Dedifferentiated amniotic fluid mesenchymal stem cell (primary cell): ENCODE measurements at regions not wholly inside any gene's neighbourhood (a gene's known extent, or its start where the extent isn't known, plus 50 kb on each side); places are given as distances from the start of the nearest gene placed in this dataset.
A peak's percentile ranks its signal among the peaks of the same experiment; 100 is the strongest.

Source experiments
- DNase-seq: peaks from one replicate; pipeline ENCODE4 v3.0.0-alpha.2; 2016; ENCODE audit errors: extremely low spot score

DNA sequence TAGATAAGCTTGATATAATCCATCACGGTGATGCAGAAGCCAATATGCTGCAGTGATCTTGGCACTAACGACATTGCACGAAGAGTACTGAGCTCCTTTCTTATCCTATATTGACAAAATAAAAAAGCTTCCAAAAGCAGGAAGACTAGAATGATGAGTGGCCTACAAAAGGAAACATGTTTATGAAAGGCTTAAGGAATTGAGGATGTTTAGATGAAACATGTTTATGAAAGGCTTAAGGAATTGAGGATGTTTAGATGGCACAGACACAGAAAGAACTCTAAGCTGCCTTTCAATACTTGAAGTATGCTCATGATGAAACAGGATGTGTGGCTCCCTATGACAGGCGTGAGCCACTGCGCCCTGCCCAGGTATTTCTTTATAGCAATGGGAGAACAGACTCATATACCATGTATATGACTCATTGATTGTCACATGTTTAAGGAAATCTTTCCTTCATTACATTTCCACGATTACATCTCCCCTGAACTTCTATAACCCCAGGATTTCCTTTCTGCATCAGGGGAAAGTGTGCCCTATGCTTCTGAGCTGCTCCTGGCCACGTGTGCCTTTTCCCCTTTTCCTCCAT, 690.8 kb upstream of the ARGLU1 start:
- DNase-seq, result peak; percentile 31

DNA sequence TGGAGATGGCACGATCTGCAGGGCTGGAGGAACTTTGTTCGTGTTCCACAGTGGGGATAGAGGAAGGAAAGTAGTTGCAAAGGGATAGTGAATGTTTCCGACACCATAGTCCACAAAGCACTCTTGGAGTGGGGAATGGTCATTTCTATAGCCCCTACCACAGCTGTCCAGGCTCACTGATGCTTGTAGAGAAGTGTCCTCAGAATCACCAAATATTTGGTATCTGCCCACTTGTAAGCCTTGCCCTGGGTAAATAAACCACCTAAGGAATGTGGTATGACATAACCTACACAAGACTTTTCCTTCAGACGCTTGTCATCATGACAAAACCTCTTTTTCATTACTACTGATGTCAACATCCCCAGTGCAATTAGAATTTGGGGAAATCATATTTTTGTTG, 686.5 kb upstream of the ARGLU1 start:
- DNase-seq, result no peak

DNA sequence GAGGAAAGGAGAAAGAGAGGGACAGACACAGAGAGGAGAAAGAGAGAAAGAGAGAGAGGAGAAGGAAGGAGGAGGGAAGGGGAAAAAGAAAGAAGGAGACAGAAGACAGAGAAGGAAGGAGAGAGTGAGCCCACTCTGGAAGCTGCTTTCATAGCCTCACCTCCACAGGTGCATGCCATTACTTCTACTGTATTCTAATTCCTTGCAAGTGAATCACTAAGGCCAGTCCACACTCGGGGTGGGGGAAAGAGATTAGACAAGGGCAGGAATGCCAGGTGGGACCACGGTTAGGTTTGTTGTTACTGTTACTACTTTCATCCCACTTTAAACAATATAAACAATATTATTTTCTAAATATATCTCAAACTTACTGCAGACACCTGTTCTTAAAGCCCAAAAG, 684.5 kb upstream of the ARGLU1 start:
- no peak for DNase-seq

DNA sequence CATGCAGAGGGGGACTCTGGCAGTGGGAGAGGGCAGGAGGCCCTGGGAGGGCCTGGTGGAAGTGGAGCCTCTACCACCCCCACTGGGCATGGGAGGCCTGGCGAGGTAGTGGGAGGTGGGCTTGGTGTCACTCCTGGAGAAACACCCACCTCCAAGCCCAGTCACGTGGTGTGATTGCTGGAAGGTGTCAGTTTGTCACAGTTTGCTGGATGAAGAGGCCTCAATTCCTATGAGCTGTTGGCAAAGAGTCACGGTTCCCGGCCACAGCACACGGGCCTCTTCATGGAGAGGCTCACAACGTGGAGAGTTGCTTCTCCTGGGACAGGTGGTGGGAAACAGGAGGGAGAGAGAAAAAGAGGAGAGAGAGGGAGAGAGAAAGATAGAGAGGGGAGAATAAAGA, 684.1 kb upstream of the ARGLU1 start:
- DNase-seq, result no peak

DNA sequence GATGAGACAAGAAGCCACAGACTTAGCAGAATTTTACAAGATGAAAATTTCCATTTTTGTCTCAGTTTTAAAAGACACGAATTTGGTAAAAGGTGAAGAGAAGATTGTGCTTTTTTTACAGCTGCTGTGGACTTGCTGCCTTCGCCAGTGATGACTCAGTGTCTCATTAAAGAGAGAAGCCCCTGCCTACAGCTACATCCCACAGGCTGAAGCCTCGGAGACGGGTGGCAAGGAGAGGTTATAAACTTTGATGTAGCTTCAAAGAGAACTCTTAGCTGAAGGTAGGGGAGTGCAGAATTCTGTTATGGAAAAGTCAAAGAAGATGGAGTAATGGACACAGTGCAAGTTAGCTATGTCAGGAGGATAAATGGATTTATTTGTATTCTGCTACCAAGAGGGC, 683.4 kb upstream of the ARGLU1 start:
- no peak for DNase-seq

DNA sequence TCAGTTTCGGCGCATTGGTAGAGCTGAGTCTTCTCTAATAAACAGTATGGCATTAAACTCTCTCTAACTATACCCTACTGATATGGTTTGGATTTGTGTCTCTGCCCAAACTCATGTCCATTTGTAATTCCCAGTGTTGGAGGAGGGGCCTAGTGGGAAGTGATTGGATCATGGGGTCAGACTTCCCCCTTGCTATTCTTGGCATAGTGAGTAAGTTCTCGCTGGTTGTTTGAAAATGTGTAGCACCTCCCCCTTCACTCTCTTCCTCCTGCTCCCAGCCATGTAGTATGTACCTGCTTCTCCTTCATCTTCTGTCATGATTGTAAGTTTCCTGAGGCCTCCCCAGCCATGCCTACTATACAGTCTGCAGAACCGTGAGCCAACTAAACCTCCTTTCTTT, 682.7 kb upstream of the ARGLU1 start:
- no peak for DNase-seq

DNA sequence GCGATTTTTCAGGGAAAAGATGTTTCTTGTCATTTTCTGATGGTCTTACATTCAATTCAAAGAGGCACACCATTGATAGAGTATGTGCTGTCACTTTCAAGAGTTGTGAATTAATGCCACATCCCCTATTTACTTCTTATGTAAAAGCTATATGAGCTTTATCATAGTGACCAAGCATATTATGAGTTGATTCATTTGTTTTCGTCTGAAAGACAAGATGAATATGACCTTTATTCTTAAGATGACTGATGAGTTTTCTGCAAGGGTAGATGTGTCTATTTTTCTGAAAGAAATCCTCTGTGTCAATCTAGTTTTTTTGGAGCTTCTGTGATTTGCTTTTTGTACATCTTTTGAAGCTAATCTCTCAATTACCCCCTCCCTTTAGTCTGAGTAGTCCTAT, 676.3 kb upstream of the ARGLU1 start:
- DNase-seq, result no peak

DNA sequence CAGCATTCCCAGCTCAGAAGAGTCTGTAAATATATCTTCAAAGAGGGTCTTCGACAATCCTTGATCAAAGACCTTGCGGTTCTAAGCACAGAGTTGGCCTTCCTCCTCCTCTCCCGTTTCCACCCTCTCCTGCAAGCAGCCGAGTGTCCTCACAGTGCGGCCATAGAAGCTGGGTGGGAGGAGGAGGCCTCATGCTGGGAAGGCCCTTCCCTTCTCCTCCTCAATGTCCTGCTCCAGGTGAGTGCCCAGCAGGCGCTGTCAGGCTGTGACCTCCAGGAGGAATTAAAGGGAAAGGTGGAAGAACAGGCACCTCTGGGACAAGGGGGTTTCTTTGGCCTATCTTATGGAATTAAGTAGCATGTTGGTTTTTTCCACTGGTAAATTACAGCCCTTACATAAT, 674.2 kb upstream of the ARGLU1 start:
- DNase-seq, result no peak

DNA sequence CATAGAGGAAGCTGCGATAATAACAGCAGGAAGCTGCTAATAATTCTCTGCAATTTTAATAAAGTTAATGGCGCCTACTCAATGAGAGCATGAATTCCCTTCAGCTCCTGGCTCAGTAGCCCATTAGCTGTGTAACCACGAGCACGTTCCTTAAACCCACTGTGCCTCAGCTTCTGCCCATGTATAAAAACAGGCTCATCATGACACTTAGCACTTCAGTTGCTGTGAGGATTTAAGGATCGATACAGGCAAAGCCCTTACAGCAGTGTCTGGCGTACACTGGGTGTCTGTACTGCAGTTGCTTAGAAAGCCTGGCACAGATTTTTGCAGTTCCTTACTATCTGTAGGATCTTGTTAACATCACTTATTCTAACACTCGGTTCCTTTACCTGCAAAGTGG, 673.4 kb upstream of the ARGLU1 start:
- DNase-seq, result no peak

DNA sequence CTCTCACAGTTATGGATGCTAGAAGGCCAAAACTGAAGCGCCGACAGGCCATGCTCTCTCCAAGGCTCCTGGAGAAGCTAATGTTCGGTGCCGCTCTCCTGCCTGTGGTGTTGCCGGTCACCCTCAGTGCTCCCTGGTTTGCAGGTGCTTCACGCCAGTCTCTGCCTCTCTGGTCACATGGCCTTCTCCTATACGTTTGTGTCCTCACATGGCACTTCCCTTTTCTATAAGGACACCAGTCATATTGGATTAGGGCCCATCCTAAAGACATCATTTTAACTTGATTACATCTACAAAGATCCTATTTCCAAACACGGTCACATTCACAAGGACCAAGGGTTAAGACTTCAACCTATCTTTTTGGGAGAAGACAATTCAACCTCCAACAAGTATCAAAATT, 671.3 kb upstream of the ARGLU1 start:
- DNase-seq, result no peak

DNA sequence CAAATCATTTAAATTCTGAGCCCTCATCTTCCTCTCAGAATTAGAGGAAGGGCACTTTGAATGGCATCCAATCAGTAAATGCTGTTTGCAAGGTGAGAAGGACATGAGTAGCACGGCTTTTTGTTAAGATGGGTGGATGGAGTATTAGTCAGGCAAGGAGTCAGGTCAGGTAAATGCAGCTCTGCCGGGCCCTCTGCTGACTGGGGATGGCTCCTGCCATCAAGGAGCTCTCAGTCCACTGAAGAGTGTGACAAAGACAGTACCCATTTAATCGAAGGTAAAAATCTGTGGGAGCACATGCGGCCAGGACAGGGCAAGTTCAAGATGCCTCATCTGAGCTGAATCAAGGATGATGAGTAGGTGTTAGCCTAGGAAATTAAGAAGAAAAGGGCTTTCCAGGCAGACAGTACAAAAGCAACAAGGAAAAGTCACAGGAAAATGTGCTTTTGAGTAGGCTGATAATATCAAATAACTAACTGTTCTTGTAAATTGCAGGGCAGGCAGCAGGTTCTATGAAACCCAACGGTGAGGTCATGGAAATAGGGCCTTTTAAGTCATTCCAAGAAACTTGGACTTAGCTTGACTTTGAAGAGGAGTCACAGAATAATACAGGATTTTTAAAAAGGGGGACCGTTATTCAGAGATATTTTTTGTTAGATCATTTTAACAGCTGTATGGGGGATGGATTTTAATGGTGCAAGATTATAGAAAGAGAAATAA, 670.5 kb upstream of the ARGLU1 start:
- no peak for DNase-seq

DNA sequence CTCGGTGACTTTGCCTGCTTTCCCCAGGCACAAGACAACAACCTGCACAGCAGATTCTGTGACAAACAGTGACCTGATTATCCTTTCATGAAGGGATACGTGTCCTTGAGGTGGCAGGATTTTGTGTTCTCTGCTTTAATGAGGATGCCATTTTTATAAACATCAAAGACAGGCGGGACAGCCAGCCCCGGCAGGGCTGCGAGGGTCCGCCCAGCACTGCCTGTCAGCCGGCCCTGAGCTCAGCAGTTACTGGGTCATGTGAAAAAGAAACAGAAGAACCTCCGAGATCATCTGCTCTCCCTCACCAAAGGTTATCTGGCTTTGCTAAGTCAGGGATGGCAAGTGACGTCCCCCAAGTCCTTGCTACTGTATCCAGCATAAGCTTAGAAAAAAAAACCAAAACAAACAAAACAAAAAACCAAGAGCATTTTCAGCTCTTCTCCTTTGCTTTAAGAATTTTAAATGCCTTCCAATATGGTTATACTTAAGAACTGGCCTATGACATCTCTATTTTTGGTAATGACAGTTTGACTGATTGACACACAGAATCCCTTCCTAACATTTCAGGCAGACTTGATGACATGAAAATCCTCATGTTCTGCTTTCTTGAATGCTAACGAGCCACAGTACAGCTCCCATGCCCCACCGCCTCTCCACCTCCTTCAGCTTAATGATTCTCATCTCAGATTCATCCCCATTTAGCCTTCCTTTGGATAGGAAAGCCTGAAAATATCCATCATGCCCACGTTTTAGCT, 666.6 kb upstream of the ARGLU1 start:
- no peak for DNase-seq

DNA sequence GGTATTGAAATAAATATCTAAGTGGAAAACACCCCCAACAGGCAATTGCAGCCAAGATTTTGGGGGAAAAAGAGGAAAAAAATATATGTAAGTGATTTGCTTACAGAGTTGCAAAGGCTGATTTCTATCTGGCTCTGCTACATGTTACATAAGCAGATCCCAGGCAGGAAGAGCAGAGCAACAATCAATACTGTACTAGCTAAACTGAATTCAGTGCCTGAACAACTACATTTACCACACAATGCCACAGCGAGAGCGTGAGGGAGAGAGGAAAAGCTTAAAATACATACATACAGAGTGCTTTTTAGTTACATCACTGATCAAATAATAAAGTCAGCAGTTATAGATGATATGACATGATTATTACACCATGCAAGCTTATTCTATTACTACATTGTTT, 665.6 kb upstream of the ARGLU1 start:
- DNase-seq, result no peak

DNA sequence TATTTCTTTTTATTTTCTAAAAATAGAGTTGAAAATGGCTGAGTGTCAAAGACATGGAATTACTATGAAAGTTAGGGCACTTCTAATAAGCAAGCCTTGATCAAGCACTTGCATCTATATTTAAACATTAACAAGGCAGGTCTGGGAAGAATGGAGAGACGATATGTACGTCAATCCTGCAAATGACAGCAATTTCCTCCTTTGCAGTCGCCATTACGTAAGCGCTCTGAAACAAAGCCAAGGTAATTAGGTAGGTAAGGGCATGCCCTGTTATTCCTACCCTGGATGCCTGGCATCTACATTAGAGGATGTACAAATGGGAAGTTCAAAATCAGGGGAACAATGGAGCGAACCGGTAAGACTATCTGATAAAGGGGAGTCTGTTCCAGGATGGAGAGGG, 664.0 kb upstream of the ARGLU1 start:
- no peak for DNase-seq

DNA sequence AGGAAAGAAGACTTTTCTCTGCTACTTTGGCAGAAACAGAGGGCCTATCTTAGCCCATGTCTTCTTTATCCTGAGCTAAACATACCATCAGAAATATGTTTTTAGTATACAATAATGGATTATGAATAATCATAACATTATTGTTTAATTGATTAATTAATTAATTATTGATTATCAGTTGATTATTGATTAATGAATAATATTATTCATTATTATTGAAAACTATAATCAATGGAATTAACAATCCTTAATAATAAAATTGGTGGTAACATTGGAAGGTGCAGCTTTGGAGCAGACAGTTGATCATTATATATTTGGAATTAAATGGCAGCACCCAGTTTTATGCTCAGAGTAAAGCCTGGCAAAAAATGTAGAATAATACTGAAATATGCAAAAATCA, 655.9 kb upstream of the ARGLU1 start:
- DNase-seq, result no peak

DNA sequence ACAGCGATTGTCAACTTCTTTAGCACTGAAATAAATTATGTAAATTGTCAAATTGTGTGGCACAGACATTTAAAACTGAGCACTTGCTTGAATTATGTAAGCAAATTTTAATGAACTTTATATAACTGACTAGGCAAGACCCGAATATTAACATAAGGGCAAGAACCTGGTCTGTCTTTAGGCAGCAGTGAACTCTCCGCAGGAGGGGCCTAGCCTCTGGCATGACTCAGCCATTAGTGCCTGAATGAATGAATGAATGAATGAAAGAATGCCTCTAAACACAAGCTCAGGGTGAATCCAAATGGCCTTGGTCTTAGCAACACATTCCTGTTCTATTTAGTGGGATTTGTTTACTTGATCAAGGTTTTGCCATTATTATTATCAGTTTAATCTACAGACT, 654.7 kb upstream of the ARGLU1 start:
- DNase-seq, result no peak

DNA sequence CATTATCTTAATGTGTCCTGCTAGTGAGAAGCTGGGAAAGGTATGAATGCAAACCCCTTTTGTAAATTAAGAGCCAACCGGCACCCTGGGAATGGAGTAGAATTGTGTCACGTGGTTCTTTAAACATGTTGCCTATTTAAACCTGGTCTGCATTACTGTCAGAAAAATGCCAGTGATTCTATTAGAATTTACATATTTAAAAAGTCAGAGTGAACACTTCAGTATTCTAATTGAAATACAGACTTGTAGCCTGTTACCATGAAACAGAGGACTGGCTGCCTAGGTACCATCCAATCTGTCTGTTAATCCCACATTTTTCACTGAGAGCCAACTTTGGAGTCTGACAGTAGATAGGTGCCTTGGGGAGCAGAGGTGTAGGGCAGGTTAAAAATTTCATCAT, 652.3 kb upstream of the ARGLU1 start:
- no peak for DNase-seq

DNA sequence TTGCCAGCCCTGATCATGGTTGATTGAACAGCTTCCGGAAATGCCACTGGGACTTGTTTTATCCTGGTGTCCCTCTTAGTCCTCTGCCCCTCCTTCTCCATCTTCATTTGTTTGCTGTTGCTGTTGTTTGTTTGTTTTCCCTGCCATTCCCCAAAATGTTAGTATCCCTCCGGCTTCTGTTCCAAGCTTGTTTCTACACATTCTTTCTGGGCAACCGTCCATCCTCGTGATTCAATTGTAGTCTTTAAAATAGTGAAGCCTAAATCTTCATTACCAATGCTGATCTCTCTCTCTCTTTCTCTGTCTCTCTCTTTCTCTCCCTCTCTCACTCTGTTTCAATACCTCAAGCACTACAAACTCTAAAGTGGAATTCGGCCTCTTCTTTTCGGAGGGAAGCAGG, 649.3 kb upstream of the ARGLU1 start:
- DNase-seq, result no peak

DNA sequence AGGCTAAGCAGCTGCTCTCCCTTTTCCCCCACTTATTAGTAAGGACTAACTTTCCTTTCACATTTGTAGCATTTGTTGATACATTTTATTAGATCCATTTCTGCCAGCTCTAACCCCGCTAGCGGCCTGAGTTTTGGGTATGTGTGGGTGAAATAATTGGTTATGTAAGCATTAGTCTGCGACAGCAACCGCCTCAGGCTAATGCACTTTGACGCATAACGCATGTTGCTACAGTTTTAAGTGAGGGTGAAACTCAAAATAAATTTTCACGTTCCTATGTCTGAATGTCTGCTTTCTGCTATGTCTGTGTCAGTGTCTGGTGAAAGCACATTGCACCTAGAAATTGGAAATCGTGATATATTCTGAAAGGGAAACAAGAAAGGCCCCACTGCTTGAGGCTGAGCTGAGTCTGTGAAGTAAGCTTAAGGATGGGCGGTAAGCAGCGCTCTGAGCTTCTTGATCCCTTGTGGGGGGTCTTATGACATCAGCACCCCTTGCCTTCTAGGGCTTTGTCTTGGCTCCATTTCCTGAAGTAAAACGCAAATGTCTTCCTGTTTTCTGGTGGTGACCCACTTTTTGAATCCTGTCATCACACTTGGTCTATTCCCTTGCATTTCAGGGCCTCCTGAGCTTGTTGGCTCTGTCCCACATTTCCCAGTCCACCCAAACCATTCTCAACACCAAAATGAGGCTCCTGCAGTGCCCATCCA, 648.3 kb upstream of the ARGLU1 start:
- no peak for DNase-seq

DNA sequence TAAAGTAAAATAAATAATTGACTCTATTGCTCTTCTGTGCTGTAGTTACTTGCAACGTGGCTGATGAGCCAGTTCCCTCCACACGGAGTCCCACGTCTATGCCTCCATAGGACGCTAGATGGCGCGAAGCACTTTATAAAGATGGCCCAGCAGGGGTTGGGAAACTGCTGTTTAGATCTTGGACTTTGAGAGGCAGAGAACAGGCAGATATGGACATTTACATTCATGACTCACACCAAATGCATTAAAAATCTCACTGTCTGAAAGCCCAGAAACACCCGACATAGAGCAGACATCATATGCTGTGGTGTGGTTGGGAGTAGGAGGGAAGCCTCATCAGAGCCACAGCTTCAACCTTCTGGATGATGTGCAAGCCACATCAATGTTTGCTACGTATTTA, 643.1 kb upstream of the ARGLU1 start:
- peak; percentile 96 for DNase-seq

DNA sequence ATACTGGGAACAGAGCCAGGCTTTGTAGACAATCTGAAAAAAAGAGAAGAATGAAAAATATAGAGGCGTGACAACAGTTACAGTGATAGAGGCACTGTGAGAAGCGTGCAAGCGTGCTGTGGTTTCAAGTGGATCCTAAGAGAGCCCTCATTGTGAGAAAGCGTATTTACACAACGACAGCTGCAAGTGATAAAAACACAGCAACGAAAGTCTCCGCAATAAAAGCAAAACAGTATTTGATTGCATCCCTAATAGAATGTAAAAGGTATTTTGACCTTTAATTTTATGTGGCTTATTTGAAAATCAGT, 642.7 kb upstream of the ARGLU1 start:
- peak; percentile 35 for DNase-seq

DNA sequence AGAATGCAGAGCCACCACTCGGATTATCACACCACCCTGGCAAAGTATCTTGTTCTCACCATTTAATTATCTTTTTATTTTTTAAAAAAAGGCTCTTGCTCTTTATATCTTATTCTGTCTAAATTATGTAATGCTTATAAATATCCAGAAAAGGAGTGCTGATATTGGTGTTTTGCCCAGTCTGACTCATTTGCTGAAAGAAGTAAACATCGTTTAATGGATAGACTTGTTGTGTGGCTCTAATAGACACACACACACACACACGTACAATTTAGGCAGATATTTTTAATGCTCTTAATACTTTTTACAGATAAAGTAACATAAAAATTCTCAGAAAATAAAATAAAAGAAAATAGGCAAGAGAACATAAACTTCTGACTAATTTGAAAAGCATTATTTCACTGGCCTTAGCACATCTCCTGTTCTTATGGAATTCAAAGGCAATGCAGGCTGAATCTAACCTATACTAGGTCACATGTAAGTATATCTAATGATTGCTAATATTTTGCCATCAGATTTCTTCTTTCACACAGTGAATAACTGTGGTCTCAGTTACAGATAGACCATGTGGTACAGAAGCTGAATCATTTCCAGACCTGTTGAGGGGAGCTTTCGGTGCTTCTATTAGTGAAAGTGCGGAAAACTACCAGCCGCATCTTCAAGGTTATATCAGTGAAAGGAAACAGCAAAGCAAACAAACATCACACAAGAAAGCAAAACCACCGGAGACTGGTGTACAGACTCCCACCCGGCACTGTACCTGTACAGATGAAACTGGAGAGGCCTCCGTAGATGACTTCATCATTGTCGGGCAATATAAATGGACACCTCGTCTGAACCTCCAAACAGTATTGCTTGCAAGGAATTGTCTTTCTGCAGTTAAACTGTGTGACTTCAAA, 642.1 kb upstream of the ARGLU1 start:
- no peak for DNase-seq
